SH-SY5Y (cell line): ENCODE measurements at regions not wholly inside any gene's neighbourhood (a gene's known extent, or its start where the extent isn't known, plus 50 kb on each side); places are given as distances from the start of the nearest gene placed in this dataset.

Experiments
- GATA2 ChIP-seq: IDR thresholded peaks from 2 replicates; pipeline ENCODE4 v1.6.1; 2011; ENCODE audit warnings: mild to moderate bottlenecking, low read depth, low read length
- GATA3 ChIP-seq: IDR thresholded peaks from 2 replicates; pipeline ENCODE4 v1.6.1; 2011; ENCODE audit warnings: low read depth, mild to moderate bottlenecking, low read length, moderate library complexity

GRCh38 chr6:138013959-138014358 lies 93.3 kb downstream of the PERP start:
- no peak for TF ChIP-seq GATA3
- TF ChIP-seq GATA2 = no peak
